Mucosa of rectum (tissue), 2 donors: ENCODE measurements at regions not wholly inside any gene's neighbourhood (a gene's known extent, or its start where the extent isn't known, plus 50 kb on each side); places are given as distances from the start of the nearest gene placed in this dataset.

Source experiments
- H3K27ac ChIP-seq, 2 donors: one replicate each; pipeline ENCODE4 v1.7.0; 2013; ENCODE audit warnings: inconsistent platforms in 2 of 2, low read depth in 2 of 2, low read length in 2 of 2
- H3K27me3 ChIP-seq, 2 donors: one replicate each; pipeline ENCODE4 v1.7.0; 2013; ENCODE audit warnings: low read length in 2 of 2; ENCODE audit not compliant: control insufficient read depth in 2 of 2, insufficient read depth in 2 of 2
- H3K36me3 ChIP-seq, 2 donors: one replicate each; pipeline ENCODE4 v1.7.0; 2013; ENCODE audit warnings: low read length in 2 of 2; ENCODE audit not compliant: control insufficient read depth in 2 of 2, insufficient read depth in 2 of 2
- H3K4me1 ChIP-seq, 2 donors: one replicate each; pipeline ENCODE4 v1.7.0; 2013; ENCODE audit warnings: low read length in 2 of 2, mild to moderate bottlenecking in 1 of 2; ENCODE audit not compliant: control insufficient read depth in 2 of 2, insufficient read depth in 2 of 2
- H3K4me3 ChIP-seq, 2 donors: one replicate each; pipeline ENCODE4 v1.7.0; 2013; ENCODE audit warnings: low read length in 2 of 2
- H3K9ac ChIP-seq, 2 donors: one replicate each; pipeline ENCODE4 v1.7.0; 2013; ENCODE audit warnings: low read length in 2 of 2, low read depth in 1 of 2, mild to moderate bottlenecking in 1 of 2
- H3K9me3 ChIP-seq, 2 donors: one replicate each; pipeline ENCODE4 v1.7.0; 2013; ENCODE audit warnings: low read length in 2 of 2; ENCODE audit not compliant: control insufficient read depth in 2 of 2
- donor health status: healthy.
- donor health status: Normal muscosa, but diverticular disease.

DNA sequence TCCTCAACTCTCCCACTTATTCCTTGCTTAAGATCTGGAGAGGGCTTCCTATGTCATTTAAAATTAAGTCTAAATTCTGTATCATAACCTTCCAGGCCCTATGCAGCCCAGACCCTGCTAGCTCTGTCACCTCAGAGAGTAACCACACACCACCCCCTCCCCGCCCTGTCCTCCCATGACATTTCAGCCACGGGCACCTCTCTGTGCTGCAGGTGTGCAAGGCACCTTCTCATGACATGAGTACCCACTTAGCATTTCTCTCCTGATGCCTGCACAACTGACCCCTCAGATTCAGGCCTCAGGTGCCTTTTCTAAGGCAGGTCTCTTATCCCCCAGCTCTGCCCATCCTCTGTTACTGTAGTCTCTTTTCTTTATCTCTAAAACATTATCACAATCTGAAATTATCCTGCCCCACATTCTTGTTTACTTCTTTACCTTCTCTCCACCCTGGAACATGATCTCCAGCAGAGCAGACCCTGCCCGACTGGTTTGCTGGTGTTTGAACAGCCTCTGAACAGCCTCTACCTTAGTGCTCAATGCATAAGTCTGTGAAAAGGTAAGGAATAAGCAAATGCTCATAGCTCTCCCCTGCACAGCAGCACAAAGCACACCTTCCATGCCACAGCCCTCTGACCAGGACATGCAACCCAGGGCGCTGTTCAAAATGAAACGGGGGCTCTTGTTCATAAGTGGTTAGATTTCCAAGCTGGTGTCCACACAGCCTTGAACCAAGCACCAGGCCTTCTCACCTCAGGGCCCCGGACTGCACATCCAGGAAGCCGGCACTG is 196.1 kb upstream of the B3GAT1 start:
- Histone ChIP-seq H3K4me3 (no peak overlapping the region), H3K4me1 (no peaks in the 10 kb centered on the region), H3K9ac (no peak overlapping the region), H3K36me3 (no peaks in the 10 kb centered on the region), H3K27ac (no peak overlapping the region), H3K27me3 (peaks cover 0 to 3% of the 10 kb centered on the region in 2 donors), H3K9me3 (no peaks in the 10 kb centered on the region)

GRCh38 chr11:134606251-134606650 is 194.2 kb upstream of the B3GAT1 start:
- H3K36me3 ChIP-seq = no peaks in the 10 kb centered on the region
- H3K9me3 ChIP-seq = no peaks in the 10 kb centered on the region
- peaks cover 0 to 3% of the 10 kb centered on the region in 2 donors for H3K27me3 ChIP-seq
- no peak overlapping the region for H3K27ac ChIP-seq
- no peak overlapping the region for H3K9ac ChIP-seq
- no peaks in the 10 kb centered on the region for H3K4me1 ChIP-seq
- H3K4me3 ChIP-seq = no peak overlapping the region

GRCh38 chr11:134604886-134605285 is 192.8 kb upstream of the B3GAT1 start:
- peaks cover 0 to 3% of the 10 kb centered on the region in 2 donors for H3K27me3 ChIP-seq
- no peak overlapping the region for H3K27ac ChIP-seq
- no peaks in the 10 kb centered on the region for H3K9me3 ChIP-seq
- no peak overlapping the region for H3K4me3 ChIP-seq
- H3K4me1 ChIP-seq = no peaks in the 10 kb centered on the region
- H3K36me3 ChIP-seq = no peaks in the 10 kb centered on the region
- H3K9ac ChIP-seq = no peak overlapping the region

GRCh38 chr11:134599299-134599771 is 187.3 kb upstream of the B3GAT1 start:
- no peaks in the 10 kb centered on the region for H3K4me1 ChIP-seq
- no peaks in the 10 kb centered on the region for H3K9me3 ChIP-seq
- no peaks in the 10 kb centered on the region for H3K27me3 ChIP-seq
- H3K4me3 ChIP-seq = no peak overlapping the region
- no peaks in the 10 kb centered on the region for H3K36me3 ChIP-seq
- H3K9ac ChIP-seq = no peak overlapping the region
- H3K27ac ChIP-seq = no peak overlapping the region

GRCh38 chr11:134598368-134598767 is 186.3 kb upstream of the B3GAT1 start:
- H3K9me3 ChIP-seq = no peaks in the 10 kb centered on the region
- no peaks in the 10 kb centered on the region for H3K27me3 ChIP-seq
- no peak overlapping the region for H3K27ac ChIP-seq
- H3K4me3 ChIP-seq = no peak overlapping the region
- H3K9ac ChIP-seq = no peak overlapping the region
- no peaks in the 10 kb centered on the region for H3K36me3 ChIP-seq
- H3K4me1 ChIP-seq = no peaks in the 10 kb centered on the region

DNA sequence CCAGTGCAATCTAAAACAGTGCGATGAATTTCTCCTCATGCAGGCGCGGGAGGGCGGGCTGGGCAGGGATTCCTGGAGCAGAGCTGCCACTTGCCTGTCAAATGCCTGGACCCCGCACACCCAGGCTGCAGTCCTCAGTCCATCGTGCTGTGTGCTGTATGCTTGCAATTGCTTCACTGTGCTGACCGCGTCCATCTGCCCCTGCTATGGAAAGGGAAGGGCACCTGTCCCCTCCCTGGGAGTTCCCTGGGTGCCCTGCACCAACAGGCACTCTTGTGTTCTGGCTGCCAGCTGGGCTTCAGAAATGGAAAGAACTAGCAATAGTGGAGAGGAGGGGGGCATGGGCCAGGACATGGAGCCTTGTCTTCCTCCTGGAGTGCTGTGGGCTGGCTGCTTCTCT is 185.4 kb upstream of the B3GAT1 start:
- Histone ChIP-seq H3K4me3 (no peak overlapping the region), H3K9ac (no peak overlapping the region), H3K27me3 (no peaks in the 10 kb centered on the region), H3K36me3 (no peaks in the 10 kb centered on the region), H3K27ac (no peak overlapping the region), H3K9me3 (no peaks in the 10 kb centered on the region), H3K4me1 (no peaks in the 10 kb centered on the region)

DNA sequence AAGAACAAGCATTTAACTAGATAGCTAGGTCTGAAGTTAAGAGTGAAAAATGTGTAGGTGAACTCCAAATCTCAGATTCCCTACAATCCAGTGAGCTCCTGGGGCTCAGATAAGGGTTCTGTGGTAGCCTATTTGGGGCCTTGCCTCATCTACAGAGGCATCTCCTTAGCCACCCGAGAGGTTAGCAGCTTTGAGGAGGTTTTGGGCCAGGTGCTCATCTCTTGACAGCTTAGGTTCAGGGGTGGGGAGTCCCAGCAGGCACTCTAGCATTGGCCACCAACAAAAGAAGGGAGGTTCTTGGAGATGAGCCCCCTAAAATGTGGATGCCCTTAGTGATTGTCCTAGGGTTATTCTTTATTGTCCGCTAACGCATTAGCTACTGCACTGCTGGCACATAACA is 184.4 kb upstream of the B3GAT1 start:
- no peaks in the 10 kb centered on the region for H3K36me3 ChIP-seq
- H3K9me3 ChIP-seq = no peaks in the 10 kb centered on the region
- H3K27me3 ChIP-seq = no peaks in the 10 kb centered on the region
- no peaks in the 10 kb centered on the region for H3K4me1 ChIP-seq
- H3K4me3 ChIP-seq = no peak overlapping the region
- H3K27ac ChIP-seq = no peak overlapping the region
- no peak overlapping the region for H3K9ac ChIP-seq

DNA sequence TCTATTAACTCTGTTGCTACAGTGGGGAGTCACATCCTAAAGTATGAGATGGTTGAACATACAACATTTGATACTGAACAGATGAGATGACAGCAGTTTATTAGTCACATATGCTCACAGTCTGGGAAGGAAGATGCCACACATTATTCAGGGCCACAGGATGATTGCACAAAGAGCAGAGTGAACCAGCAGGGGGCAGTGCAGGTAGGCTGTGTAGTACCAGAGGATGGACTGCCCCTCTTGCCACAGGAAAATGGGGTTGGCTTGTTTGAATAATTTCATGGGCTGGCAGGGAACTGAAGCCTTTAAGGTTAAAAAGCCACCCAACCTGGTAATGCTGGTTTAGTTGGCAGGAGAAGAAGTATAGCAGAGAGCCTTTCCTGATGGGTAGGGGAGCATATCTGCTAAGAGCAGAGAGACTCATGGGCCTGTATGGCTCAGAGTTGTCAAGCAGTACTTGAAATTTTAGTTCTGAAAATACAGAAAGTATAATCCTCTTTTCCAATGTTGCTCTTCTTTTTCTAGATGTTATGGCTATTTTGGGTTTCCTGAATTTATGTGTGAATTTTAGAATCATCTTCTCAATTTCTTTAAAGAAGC is 180.4 kb upstream of the B3GAT1 start:
- Histone ChIP-seq H3K4me3 (no peak overlapping the region), H3K4me1 (no peaks in the 10 kb centered on the region)

GRCh38 chr11:134591338-134591737 is 179.3 kb upstream of the B3GAT1 start:
- no peaks in the 10 kb centered on the region for H3K9me3 ChIP-seq
- H3K4me1 ChIP-seq = no peaks in the 10 kb centered on the region
- H3K4me3 ChIP-seq = no peak overlapping the region
- no peaks in the 10 kb centered on the region for H3K36me3 ChIP-seq
- H3K9ac ChIP-seq = no peak overlapping the region
- peaks cover 0 to 4% of the 10 kb centered on the region in 2 donors for H3K27me3 ChIP-seq
- no peak overlapping the region for H3K27ac ChIP-seq

More for the DNA sequence above, 180.4 kb upstream of the B3GAT1 start:
- peaks cover 0 to 4% of the 10 kb centered on the region in 2 donors for H3K27me3 ChIP-seq
- no peaks in the 10 kb centered on the region for H3K9me3 ChIP-seq
- H3K27ac ChIP-seq = no peak overlapping the region
- H3K9ac ChIP-seq = no peak overlapping the region
- no peaks in the 10 kb centered on the region for H3K36me3 ChIP-seq

GRCh38 chr11:134589129-134589528 is 177.1 kb upstream of the B3GAT1 start:
- no peak overlapping the region for H3K4me3 ChIP-seq
- no peak overlapping the region for H3K9ac ChIP-seq
- peaks cover 0 to 4% of the 10 kb centered on the region in 2 donors for H3K27me3 ChIP-seq
- no peaks in the 10 kb centered on the region for H3K9me3 ChIP-seq
- H3K4me1 ChIP-seq = peaks cover 0 to under 1% of the 10 kb centered on the region in 2 donors
- H3K36me3 ChIP-seq = no peaks in the 10 kb centered on the region
- H3K27ac ChIP-seq = no peak overlapping the region
